Skeletal muscle cell (primary cell): ENCODE measurements at regions not wholly inside any gene's neighbourhood (a gene's known extent, or its start where the extent isn't known, plus 50 kb on each side); places are given as distances from the start of the nearest gene placed in this dataset.
A peak's percentile ranks its signal among the peaks of the same experiment; 100 is the strongest.

Source experiments
- DNase-seq: peaks from one replicate; pipeline ENCODE4 v3.0.0-alpha.2; 2010; ENCODE audit warnings: low read depth
- H3K4me3 ChIP-seq: 2 replicates; pipeline ENCODE4 v1.5.1; 2011; ENCODE audit warnings: low read depth, mild to moderate bottlenecking, control low read depth, low read length, moderate library complexity

DNA sequence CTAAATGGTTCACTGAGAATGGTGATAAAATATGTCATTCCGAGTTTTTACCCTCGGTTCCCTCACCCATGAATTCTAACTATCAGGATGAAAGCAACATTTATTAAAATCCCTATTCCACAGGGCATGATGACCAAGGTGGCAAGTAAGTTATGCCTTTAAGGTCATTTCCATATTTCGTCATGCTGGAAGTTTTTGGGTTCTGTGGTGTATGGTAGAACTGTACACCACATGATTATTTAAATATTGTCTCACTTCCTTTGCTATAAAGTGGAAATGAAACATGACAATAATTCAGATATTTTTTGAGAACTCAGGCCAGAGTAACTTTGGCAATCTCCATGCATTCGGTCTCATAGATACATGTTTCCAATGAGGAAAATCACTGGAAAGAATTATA is 68.5 kb upstream of the CARD18 start:
- DNase-seq = no peak
- no peak overlapping the region for H3K4me3 ChIP-seq

DNA sequence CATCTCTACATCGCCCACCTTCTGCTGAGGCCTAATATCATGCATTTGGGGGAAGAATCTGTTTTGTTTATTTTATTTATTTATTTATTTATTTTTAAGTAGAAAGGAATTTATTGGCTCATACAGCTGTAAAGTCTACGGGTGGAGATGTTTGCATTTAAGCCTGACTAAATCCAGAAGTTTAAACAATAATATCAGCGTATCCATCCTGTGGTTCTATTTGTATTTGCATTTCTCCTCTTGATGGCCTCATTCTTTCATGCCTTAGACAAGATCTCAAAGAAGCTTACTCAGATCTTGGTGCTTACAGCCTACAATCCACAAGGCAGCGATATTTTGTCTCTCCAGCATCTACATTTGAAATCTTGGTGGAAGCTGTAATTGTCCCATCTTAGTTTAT is 67.1 kb upstream of the CARD18 start:
- H3K4me3 ChIP-seq = no peak overlapping the region
- DNase-seq = no peak

DNA sequence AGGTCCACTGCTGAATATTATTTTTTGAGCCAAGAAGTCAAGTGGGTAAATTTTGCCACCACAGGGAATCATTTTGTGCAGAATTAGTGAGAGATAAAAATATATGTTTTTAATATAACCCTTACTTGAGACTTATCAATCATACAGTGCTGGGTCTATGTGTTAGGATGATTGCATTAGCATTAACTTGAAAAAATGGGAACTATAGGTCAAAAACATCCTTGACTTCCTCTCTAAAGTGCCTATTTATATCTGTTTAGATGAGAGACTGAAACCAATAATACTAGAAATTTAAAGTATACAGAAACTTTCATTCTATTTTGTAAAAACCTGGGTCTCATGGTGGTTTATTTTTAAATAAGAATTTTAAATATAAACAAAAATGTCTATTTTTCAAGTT is 65.1 kb upstream of the CARD18 start:
- H3K4me3 ChIP-seq = no peak overlapping the region
- no peak for DNase-seq

DNA sequence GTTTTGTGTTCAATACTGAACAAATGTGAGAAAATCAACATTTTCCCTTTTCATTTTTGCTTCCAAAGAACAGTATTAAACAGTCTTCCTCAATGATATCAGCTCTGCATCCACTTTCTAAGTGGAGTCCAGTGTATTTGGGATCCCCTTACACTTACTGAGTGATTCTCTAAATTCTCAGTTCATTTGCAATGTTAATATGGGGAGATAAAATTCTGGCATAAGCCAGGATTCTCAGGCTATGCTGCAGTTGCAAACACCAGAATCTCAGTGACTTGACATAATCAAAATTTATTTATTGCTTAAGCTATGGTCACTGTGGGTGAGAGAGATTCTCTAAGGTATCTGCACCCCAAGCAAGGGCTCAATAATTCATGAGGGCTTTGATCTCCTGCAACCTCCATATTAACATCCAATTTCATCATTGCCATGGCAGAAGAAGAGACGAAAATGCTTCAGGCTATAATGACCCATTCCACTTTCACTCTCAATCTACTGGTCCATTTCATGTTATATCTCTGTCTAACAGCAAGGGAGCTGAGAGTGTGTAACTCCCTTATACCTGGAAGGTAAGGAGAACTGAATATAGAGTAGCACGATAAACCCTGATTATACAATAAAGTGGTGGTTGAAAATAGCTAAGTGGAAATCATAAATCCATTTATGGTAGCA is 64.1 kb upstream of the CARD18 start:
- no peak overlapping the region for H3K4me3 ChIP-seq
- no peak for DNase-seq

DNA sequence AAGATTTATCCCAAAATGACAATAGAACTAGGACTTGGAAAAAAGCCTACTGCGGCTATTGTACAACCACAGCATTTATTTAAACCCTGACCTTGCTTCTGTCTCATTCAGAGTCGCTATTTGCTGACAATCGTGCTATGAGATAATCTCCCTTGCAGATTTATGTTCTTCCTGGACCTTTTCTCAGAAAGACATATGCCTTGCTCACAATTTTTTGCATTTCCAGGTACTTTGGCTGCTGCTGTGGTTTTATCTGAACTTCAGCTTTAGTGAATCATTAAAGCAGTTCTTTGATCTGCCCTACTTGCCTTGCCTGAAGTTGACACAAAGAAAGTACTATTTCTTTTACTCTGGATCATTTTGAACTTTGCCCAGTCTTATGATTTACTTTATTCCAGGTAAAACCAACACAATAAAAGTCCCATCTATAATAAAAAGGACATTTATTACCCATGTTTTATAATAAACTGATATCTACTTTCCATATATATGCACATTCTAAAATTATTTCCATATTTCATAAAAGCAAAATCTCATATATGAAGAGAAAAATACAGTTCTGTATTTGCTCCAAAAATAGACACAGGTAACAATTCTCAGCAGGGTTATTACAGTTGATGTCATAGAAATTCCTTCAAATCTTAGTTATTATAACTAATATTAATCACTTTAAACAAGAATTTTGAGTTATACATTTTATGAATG is 63.4 kb upstream of the CARD18 start:
- no peak overlapping the region for H3K4me3 ChIP-seq
- no peak for DNase-seq

DNA sequence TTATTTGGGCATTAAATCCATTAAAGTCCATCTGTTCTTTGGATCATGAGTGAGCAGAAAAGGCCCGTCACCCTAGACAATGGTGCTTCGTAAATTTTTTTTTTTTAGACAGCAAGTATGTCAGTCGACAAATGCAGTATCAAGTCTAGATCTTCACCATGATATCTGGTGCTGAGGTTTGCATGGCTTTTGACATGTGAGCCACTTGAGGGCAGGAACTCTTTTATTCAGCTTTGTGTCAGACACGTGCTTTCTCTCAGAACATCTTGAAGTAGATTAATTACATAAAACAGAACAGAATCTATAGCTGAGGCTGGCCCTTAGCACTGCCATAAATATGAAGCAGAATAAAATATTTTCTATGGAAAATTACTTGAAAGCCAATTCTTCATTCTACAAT is 62.9 kb upstream of the CARD18 start:
- no peak for DNase-seq
- H3K4me3 ChIP-seq = no peak overlapping the region

DNA sequence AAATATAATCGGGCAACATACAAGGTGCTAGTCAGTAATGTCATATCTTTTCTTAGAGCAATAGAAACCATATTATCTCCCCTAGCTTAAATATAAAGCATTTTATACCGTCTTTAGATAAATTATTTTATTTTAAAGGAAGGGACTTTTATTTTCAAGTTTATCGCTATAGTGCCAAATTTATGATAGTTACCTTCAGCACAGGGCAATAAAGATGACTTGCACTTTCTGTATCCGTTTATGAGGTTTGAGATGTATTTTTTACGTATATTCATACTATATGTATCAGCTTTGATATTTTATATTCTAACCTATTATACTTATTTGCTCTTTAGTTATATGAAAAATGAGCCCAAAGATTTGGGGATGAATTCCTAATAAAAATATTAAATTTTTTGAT is 61.6 kb upstream of the CARD18 start:
- H3K4me3 ChIP-seq = no peak overlapping the region
- DNase-seq = no peak

DNA sequence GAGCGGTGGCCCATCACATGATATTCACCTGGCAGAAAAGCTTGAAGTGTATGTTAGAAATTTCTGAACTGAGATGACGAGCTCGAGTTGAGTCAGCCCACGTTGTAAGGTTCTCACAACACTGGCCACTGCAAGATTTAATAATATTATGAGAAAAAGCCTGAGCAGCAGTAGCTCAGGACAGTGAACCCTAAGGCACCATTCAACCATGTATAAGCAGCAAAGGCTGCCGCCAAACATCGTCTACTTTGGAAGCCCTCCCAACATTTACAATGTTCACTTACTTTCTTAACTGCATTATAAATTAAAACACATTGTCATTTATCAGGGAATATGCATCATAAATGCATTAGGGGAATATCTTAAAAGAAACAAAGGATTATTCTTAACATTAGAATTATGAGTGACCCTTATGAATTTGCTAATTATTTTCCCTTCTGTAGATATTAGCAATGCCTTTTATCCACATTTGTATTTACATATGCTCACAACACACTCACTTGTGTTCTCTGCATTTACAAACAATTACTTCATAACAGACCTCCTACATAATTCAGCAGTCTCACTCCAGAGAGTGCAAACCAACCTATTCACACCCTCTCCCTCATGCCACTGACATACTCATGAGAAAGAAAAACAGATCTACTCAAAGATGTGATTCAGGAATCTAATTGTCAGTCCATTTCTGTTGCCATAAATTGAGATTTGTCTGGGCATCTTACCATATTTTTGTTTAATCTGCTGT is 57.7 kb upstream of the CARD18 start:
- no peak overlapping the region for H3K4me3 ChIP-seq
- no peak for DNase-seq

DNA sequence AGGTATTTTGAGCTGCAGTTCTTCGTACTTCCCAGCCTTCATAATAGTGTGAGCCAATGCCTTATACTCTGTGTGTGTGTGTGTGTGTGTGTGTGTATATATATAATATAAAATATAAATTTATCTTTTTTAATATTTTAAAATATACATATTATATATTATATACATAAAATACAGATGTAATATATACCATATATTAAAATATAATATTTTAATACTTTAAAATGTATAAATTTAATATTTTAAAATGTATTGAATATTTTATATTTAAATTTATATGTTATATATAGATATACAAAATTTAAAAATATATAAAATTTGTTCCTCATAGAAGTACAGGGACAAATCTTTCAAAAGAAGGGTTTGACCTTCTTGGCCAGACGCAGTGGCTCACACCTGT is 53.7 kb upstream of the CARD18 start:
- H3K4me3 ChIP-seq = no peak overlapping the region
- DNase-seq = no peak

DNA sequence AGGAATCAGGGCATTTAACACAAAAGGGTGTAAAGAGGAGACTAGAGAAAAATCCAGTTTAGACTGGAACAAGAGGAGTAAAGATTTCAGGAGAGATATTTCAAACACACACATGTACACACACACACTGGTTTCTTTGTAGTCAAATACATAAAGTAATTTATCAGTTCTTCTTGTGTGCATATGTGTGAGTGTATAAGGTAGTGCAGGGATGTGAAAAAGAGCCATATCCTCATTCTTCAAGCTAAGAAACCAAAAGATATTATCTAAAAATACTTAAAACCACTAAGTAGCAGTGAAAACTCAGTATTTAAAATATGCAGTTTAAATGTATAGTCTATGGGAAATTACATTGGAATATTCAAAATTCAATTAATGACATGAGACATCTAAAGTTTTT is 52.5 kb upstream of the CARD18 start:
- DNase-seq = no peak
- no peak overlapping the region for H3K4me3 ChIP-seq

DNA sequence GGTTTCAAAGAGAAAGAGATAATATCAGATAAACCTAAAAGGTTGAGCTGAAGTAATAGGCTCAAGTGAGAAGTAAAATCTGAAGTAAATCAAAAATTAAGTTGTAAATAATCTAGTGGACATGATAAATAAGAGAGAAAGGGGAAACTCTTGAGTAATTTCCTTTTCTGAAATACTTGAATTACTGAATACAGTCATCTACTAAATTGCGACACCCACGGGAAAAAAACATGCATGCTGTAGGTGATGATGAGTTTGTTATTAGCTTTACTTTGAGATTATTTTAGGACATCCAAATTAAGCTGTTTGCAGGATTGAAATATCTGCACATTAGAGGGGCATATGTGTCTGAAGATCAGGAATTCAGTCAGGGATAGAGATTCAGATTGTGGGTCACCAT is 50.0 kb upstream of the CARD18 start:
- H3K4me3 ChIP-seq = no peak overlapping the region
- peak; percentile 13 for DNase-seq
